ENCODE measurements at regions not wholly inside any gene's neighbourhood (a gene's known extent, or its start where the extent isn't known, plus 50 kb on each side); places are given as distances from the start of the nearest gene placed in this dataset.

- Histone ChIP-seq H3K4me3 (no peak overlapping the region), H3K4me2 (peak overlapping the region in 8 of 11 experiments; percentile 37 to 76 (median 56); a peak in 16 of 22 replicates), H3K27ac (peak overlapping the region in 1 of 11 experiments; percentile 38; a peak in 1 of 22 replicates), H3K36me3 (peaks cover 0 to 42% (median 12%) of the 10 kb centered on the region in 11 experiments; a peak in 8 of 22 replicates), H3K9me3 (replicated peaks in 1 of 11) (peaks cover 0 to 36% (median 16%) of the 10 kb centered on the region in 11 experiments; a peak in 12 of 22 replicates), H3K9ac (no peak overlapping the region), H3K4me1 (peaks cover 0 to 36% (median 28%) of the 10 kb centered on the region in 10 experiments; a peak in 17 of 20 replicates), H4K20me1 (no peaks in the 10 kb centered on the region), H3K27me3 (no peaks in the 10 kb centered on the region)
- TF ChIP-seq Cebpa-rat (IDR thresholded peaks at IDR 0.05): no peak
Measured at GRCh38 chr4:56093576-56093975, 144.8 kb downstream of the CEP135 start.

DNA sequence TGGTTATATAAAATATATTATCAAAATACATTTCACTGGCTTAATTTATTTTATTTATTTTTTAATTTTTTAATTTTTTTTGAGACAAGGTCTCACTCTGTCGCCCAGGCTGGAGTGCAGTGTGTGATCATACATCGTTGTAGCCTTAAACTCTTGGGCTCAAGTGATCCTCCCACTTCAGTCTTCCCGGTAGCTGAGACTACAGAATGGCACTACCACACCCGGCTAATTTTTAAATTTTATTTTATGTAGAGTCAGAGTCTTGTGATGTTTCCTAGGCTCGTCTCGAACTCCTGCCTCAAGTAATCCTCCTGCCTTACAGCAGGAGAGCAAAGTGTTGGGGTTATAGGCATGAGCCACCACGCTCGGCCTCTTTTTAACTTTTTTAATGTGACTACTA, 143.8 kb downstream of the CEP135 start:
- H3K4me2 ChIP-seq: peak overlapping the region in 10 of 11 experiments; percentile 1 to 76 (median 50); a peak in 18 of 22 replicates
- no peak for TF ChIP-seq Cebpa-rat (IDR thresholded peaks at IDR 0.05)
- H3K27ac ChIP-seq: peak overlapping the region in 4 of 11 experiments; percentile 4 to 52 (median 24); a peak in 5 of 22 replicates
- H3K27me3 ChIP-seq: no peaks in the 10 kb centered on the region
- peaks cover 0 to 36% (median 16%) of the 10 kb centered on the region in 11 experiments; a peak in 12 of 22 replicates for H3K9me3 ChIP-seq (replicated peaks in 1 of 11)
- H4K20me1 ChIP-seq: no peaks in the 10 kb centered on the region
- no peak overlapping the region; a peak in 1 of 20 replicates for H3K4me3 ChIP-seq
- H3K4me1 ChIP-seq: peaks cover 0 to 34% (median 27%) of the 10 kb centered on the region in 10 experiments; a peak in 17 of 20 replicates
- H3K9ac ChIP-seq: peak overlapping the region in 1 of 11 experiments; percentile 32; a peak in 2 of 22 replicates
- H3K36me3 ChIP-seq: peaks cover 0 to 45% (median 12%) of the 10 kb centered on the region in 11 experiments; a peak in 8 of 22 replicates

- Histone ChIP-seq H3K9ac (0 out of 22 replicates have a peak overlapping the region, but pooled peaks of 1 of the 11 experiments have one; percentile 26), H3K9me3 (replicated peaks in 1 of 11) (peaks cover 0 to 18% (median 7%) of the 10 kb centered on the region in 11 experiments; a peak in 10 of 22 replicates), H3K27me3 (no peaks in the 10 kb centered on the region), H4K20me1 (no peaks in the 10 kb centered on the region), H3K4me1 (peaks cover 28 to 65% (median 45%) of the 10 kb centered on the region in 10 experiments), H3K36me3 (peaks cover 0 to 24% (median 0%) of the 10 kb centered on the region in 11 experiments; a peak in 5 of 22 replicates), H3K27ac (peak overlapping the region in 7 of 11 experiments; percentile 4 to 67 (median 12); a peak in 8 of 22 replicates), H3K4me2 (peak overlapping the region; percentile 49 to 84 (median 67); a peak in 21 of 22 replicates), H3K4me3 (peak overlapping the region in 1 of 10 experiments; percentile 20; a peak in 1 of 20 replicates)
- TF ChIP-seq Cebpa-rat (IDR thresholded peaks at IDR 0.05): no peak
Measured at GRCh38 chr4:56086561-56086960, 137.8 kb downstream of the CEP135 start.

DNA sequence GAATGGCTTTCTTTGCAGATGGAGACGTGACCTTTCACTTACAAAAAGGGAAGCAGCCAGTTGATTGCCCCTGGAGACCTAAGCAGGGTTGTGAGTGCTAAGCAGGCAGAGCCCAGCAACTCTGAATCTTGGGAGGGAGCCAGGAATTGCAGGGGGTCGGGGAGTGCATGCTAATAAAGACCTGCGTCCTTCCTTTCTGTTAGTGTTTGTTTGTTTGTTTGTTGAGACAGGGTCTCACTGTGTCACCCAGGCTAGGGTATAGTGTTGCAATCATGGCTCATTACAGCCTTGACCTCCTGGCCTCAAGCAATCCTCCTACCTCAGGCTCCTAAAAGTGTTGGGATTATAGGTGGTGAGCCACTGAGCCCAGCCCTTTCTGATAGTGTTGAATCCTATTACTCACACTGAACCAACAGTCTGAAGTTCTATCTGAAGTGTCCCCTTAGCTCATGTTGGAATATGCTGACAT, 137.4 kb downstream of the CEP135 start:
- Histone ChIP-seq H3K27me3 (no peaks in the 10 kb centered on the region), H3K4me1 (peaks cover 28 to 60% (median 41%) of the 10 kb centered on the region in 10 experiments), H3K4me3 (peak overlapping the region in 1 of 10 experiments; percentile 20; a peak in 1 of 20 replicates), H3K27ac (peak overlapping the region in 8 of 11 experiments; percentile 4 to 67 (median 12); a peak in 9 of 22 replicates), H3K9me3 (replicated peaks in 1 of 11) (peaks cover 0 to 18% (median 7%) of the 10 kb centered on the region in 11 experiments; a peak in 10 of 22 replicates), H3K9ac (peak overlapping the region in 4 of 11 experiments; percentile 16 to 58 (median 28); a peak in 3 of 22 replicates), H3K36me3 (peaks cover 0 to 24% (median under 1%) of the 10 kb centered on the region in 11 experiments; a peak in 5 of 22 replicates), H3K4me2 (peak overlapping the region; percentile 49 to 84 (median 67)), H4K20me1 (no peaks in the 10 kb centered on the region)
- no peak for TF ChIP-seq Cebpa-rat (IDR thresholded peaks at IDR 0.05)

DNA sequence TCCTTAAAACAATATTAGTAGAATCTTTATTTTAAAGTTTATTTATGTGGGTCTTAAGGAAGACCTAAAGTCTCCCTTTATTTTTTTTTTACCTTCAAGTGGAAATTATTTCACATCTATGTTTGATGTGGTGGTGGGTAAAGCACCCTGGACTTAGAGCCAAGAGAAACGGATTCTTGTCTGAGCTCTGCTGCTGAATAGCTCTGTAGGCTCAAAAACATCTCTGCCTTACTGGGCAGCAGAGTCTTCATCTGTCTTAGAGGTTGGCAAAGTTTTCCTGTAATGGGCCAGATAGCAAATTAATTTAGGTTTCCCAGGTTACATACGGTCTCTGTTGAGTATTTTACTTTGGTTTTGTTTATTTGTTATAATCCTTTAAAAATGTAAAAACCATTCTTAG, 136.5 kb downstream of the CEP135 start:
- no peaks in the 10 kb centered on the region for H4K20me1 ChIP-seq
- peaks cover 28 to 56% (median 40%) of the 10 kb centered on the region in 10 experiments for H3K4me1 ChIP-seq
- peak overlapping the region in 1 of 10 experiments; percentile 20; a peak in 1 of 20 replicates for H3K4me3 ChIP-seq
- peak overlapping the region in 7 of 11 experiments; percentile 6 to 67 (median 31); a peak in 8 of 22 replicates for H3K27ac ChIP-seq
- H3K9ac ChIP-seq: peak overlapping the region in 2 of 11 experiments; percentile 16 to 58; a peak in 2 of 22 replicates
- peaks cover 0 to 16% (median 2%) of the 10 kb centered on the region in 11 experiments; a peak in 5 of 22 replicates for H3K36me3 ChIP-seq
- H3K27me3 ChIP-seq: no peaks in the 10 kb centered on the region
- no peak for TF ChIP-seq Cebpa-rat (IDR thresholded peaks at IDR 0.05)
- H3K4me2 ChIP-seq: peak overlapping the region in 10 of 11 experiments; percentile 49 to 84 (median 68); a peak in 20 of 22 replicates
- H3K9me3 ChIP-seq (replicated peaks in 1 of 11): peaks cover 0 to 13% (median 2%) of the 10 kb centered on the region in 11 experiments; a peak in 10 of 22 replicates

- no peaks in the 10 kb centered on the region for H4K20me1 ChIP-seq
- no peak for TF ChIP-seq Cebpa-rat (IDR thresholded peaks at IDR 0.05)
- H3K36me3 ChIP-seq: peaks cover 0 to 12% (median 0%) of the 10 kb centered on the region in 11 experiments; a peak in 2 of 22 replicates
- H3K9ac ChIP-seq: peak overlapping the region in 2 of 11 experiments; percentile 16 to 58; a peak in 2 of 22 replicates
- peaks cover 0 to 11% (median 0%) of the 10 kb centered on the region in 11 experiments; a peak in 4 of 22 replicates for H3K9me3 ChIP-seq (replicated peaks in 1 of 11)
- H3K4me1 ChIP-seq: peaks cover 28 to 56% (median 40%) of the 10 kb centered on the region in 10 experiments
- H3K4me2 ChIP-seq: peak overlapping the region in 10 of 11 experiments; percentile 49 to 84 (median 68); a peak in 17 of 22 replicates
- peak overlapping the region in 5 of 11 experiments; percentile 6 to 67 (median 35); a peak in 4 of 22 replicates for H3K27ac ChIP-seq
- no peak overlapping the region for H3K4me3 ChIP-seq
- H3K27me3 ChIP-seq: no peaks in the 10 kb centered on the region
Measured at GRCh38 chr4:56084851-56085250, 136.1 kb downstream of the CEP135 start.

All from BLaER1 treated with 17β-estradiol and CSF1 and Interleukin-3, amounts not matched to agents 10 nM and 100 nM (cell line).